HEK293T (cell line): ENCODE measurements at regions not wholly inside any gene's neighbourhood (a gene's known extent, or its start where the extent isn't known, plus 50 kb on each side); places are given as distances from the start of the nearest gene placed in this dataset.
"Not testable (repeated sequence)": the region's sequence is repeated elsewhere in the genome, so short reads cannot be mapped to it uniquely, and the experiment has no call there.

Experiments
- CTCF ChIA-PET: fragments of 350-600 bp; formaldehyde crosslinking; extraction: SDS; loops from one replicate; lab custom pipeline; 2021; ENCODE audit warnings: antibody characterized with exemption, inconsistent platforms; lab: Yijun Ruan, JAX
- POLR2A ChIA-PET: fragments of 350-600 bp; formaldehyde crosslinking; extraction: SDS; loops from one replicate; lab custom pipeline; 2020; ENCODE audit warnings: antibody characterized with exemption, inconsistent platforms; lab: Yijun Ruan, JAX
- DNase-seq: peaks from one replicate; pipeline ENCODE4 v3.0.0; 2012; ENCODE audit warnings: mixed read lengths; ENCODE audit errors: extremely low spot score
- ARNT ChIP-seq: fragments of 450-650 bp; IDR thresholded peaks from 2 replicates; pipeline ENCODE4 v1.6.1; 2017; ENCODE audit warnings: mild to moderate bottlenecking
- BHLHE40 ChIP-seq: fragments of 450-650 bp; IDR thresholded peaks from 2 replicates; pipeline ENCODE4 v1.6.1; 2016; ENCODE audit warnings: mild to moderate bottlenecking, moderate library complexity, borderline replicate concordance
- CTBP1 ChIP-seq: fragments of 450-650 bp; IDR thresholded peaks from 2 replicates; pipeline ENCODE4 v1.6.1; 2016; ENCODE audit warnings: borderline replicate concordance
- ELF4 ChIP-seq: fragments of 450-650 bp; IDR thresholded peaks from 2 replicates; pipeline ENCODE4 v1.6.1; 2017; ENCODE audit warnings: antibody characterized with exemption
- FOXA1 ChIP-seq: fragments of 450-650 bp; IDR thresholded peaks from 2 replicates; pipeline ENCODE4 v1.6.1; 2016; ENCODE audit warnings: mild to moderate bottlenecking
- FOXK2 ChIP-seq: fragments of 450-650 bp; IDR thresholded peaks from 2 replicates; pipeline ENCODE4 v1.6.1; 2016; ENCODE audit warnings: mild to moderate bottlenecking
- FOXM1 ChIP-seq: fragments of 450-650 bp; IDR thresholded peaks from 2 replicates; pipeline ENCODE4 v1.6.1; 2017; ENCODE audit warnings: mild to moderate bottlenecking, borderline replicate concordance
- HDGF ChIP-seq: fragments of 450-650 bp; IDR thresholded peaks from 2 replicates; pipeline ENCODE4 v1.6.1; 2017; ENCODE audit warnings: antibody characterized with exemption, borderline replicate concordance
- L3MBTL2 ChIP-seq: fragments of 450-650 bp; conservative IDR thresholded peaks from 2 replicates; pipeline ENCODE4 v1.6.1; 2016; ENCODE audit warnings: mild to moderate bottlenecking
- LEF1 ChIP-seq: fragments of 450-650 bp; IDR thresholded peaks from 2 replicates; pipeline ENCODE4 v1.6.1; 2017; ENCODE audit warnings: mild to moderate bottlenecking, borderline replicate concordance
- NFRKB ChIP-seq: fragments of 450-650 bp; IDR thresholded peaks from 2 replicates; pipeline ENCODE4 v1.6.1; 2016; ENCODE audit warnings: mild to moderate bottlenecking, moderate library complexity
- PKNOX1 ChIP-seq: fragments of 450-650 bp; IDR thresholded peaks from 2 replicates; pipeline ENCODE4 v1.6.1; 2016
- SP1 ChIP-seq: fragments of 450-650 bp; IDR thresholded peaks from 2 replicates; pipeline ENCODE4 v1.6.1; 2017
- SUZ12 ChIP-seq: fragments of 450-650 bp; IDR thresholded peaks from 2 replicates; pipeline ENCODE4 v1.6.1; 2016; ENCODE audit warnings: mild to moderate bottlenecking
- TARDBP ChIP-seq: fragments of 450-650 bp; IDR thresholded peaks from 2 replicates; pipeline ENCODE4 v1.6.1; 2016
- ZNF384 ChIP-seq: fragments of 450-650 bp; IDR thresholded peaks from 2 replicates; pipeline ENCODE4 v1.6.1; 2016

GRCh38 chr5:18702821-18703220, 1068.6 kb downstream of the TAF11L14 start:
- ChIA-PET POLR2A (no interaction called here), CTCF (no interaction called here)
- DNase-seq, result no peak
- no peak for TF ChIP-seq FOXM1
- TF ChIP-seq ZNF384, result no peak
- no peak for TF ChIP-seq SUZ12
- TF ChIP-seq TARDBP, result no peak
- no peak for TF ChIP-seq SP1
- TF ChIP-seq BHLHE40, result no peak
- no peak for TF ChIP-seq FOXK2
- TF ChIP-seq ARNT, result no peak
- no peak for TF ChIP-seq L3MBTL2
- TF ChIP-seq PKNOX1, result no peak
- TF ChIP-seq ELF4, result no peak

GRCh38 chr5:18712936-18713485, 1078.8 kb downstream of the TAF11L14 start:
- ChIA-PET POLR2A (no interaction called here), CTCF (no interaction called here)
- DNase-seq, result no peak
- TF ChIP-seq ZNF384 (no peak), ARNT (no peak), FOXA1 (no peak), HDGF (no peak), L3MBTL2 (no peak), FOXK2 (no peak), ELF4 (no peak), NFRKB (no peak), TARDBP (no peak)

GRCh38 chr5:18720002-18720401, 1085.7 kb downstream of the TAF11L14 start:
- ChIA-PET POLR2A (no interaction called here), CTCF (no interaction called here)
- no peak for TF ChIP-seq ZNF384
- TF ChIP-seq ARNT, result no peak
- TF ChIP-seq CTBP1, result no peak
- TF ChIP-seq L3MBTL2, result no peak
- no peak for TF ChIP-seq SUZ12
- no peak for TF ChIP-seq FOXM1
- TF ChIP-seq NFRKB, result no peak
- no peak for TF ChIP-seq PKNOX1
- TF ChIP-seq FOXK2, result no peak
- TF ChIP-seq FOXA1, result no peak
- TF ChIP-seq BHLHE40, result no peak
- TF ChIP-seq LEF1, result no peak
- TF ChIP-seq HDGF, result no peak
- no peak for TF ChIP-seq ELF4
- no peak for DNase-seq

- ChIA-PET POLR2A (no interaction called here), CTCF (no interaction called here)
- no peak for TF ChIP-seq HDGF
- TF ChIP-seq SUZ12, result no peak
- TF ChIP-seq CTBP1, result no peak
- TF ChIP-seq L3MBTL2, result no peak
- no peak for TF ChIP-seq PKNOX1
- TF ChIP-seq LEF1, result no peak
- no peak for DNase-seq
Measured at GRCh38 chr5:18732556-18733479, 1098.6 kb downstream of the TAF11L14 start.

GRCh38 chr5:18736051-18736398, 1101.8 kb downstream of the TAF11L14 start:
- DNase-seq, result no peak
- no peak for TF ChIP-seq ELF4
- ChIA-PET POLR2A (no interaction called here), CTCF (interaction anchor here (0.6 kb wide), 1 partner anchor 179 kb away, joined by 4 read pairs; no protein-coding TSS in a partner anchor)

- CTCF ChIA-PET, DNase-seq, POLR2A ChIA-PET: not testable (repeated sequence)
Measured at GRCh38 chr5:18736736-18737135, 1102.5 kb downstream of the TAF11L14 start.

GRCh38 chr5:18740301-18740700, 1106.0 kb downstream of the TAF11L14 start:
- TF ChIP-seq NFRKB (no peak), ELF4 (no peak), FOXK2 (no peak), SUZ12 (no peak), CTBP1 (no peak), FOXM1 (no peak), PKNOX1 (no peak), LEF1 (no peak), HDGF (no peak), TARDBP (no peak), L3MBTL2 (no peak), FOXA1 (no peak), ARNT (no peak), ZNF384 (no peak), SP1 (no peak), BHLHE40 (no peak)
- CTCF ChIA-PET, result no interaction called here
- POLR2A ChIA-PET, result no interaction called here
- DNase-seq, result no peak
